Endothelial cell of umbilical vein (primary cell): ENCODE measurements at regions not wholly inside any gene's neighbourhood (a gene's known extent, or its start where the extent isn't known, plus 50 kb on each side); places are given as distances from the start of the nearest gene placed in this dataset.

Source experiments
- BruUV-seq: library from RNA; stranded (reverse); fragments of 400-500 nt; replicated peaks from 2 replicates; lab custom pipeline; 2021; lab: Mats Ljungman, UMichigan
- CTCF ChIA-PET: fragments of 300-600, 350-600 bp; sonication (Branson Sonifier 250); formaldehyde crosslinking; loops from one replicate; lab custom pipeline; 2021; ENCODE audit warnings: antibody characterized with exemption, inconsistent platforms; lab: Charles Lee
- POLR2A ChIA-PET: fragments of 300-600, 350-600 bp; sonication (Branson Sonifier 250); formaldehyde crosslinking; loops from one replicate; lab custom pipeline; 2021; ENCODE audit warnings: antibody characterized with exemption, inconsistent platforms; lab: Charles Lee
- DNase-seq: peaks from one replicate; pipeline ENCODE4 v3.0.0-alpha.2; 2011; ENCODE audit warnings: low read depth, low spot score
- FAIRE-seq: peaks from 2 replicates; lab custom pipeline; 2011; peaks lifted over from hg19 to GRCh38; lab: Jason Lieb, UNC
- H2AFZ ChIP-seq: 2 replicates; pipeline ENCODE4 v1.6.0; 2012; ENCODE audit warnings: low read depth, low read length, control low read depth, inconsistent platforms
- H3K27ac ChIP-seq: 2 replicates; pipeline ENCODE4 v1.5.1; 2011; ENCODE audit warnings: low read depth, mild to moderate bottlenecking, control low read depth, low read length, moderate library complexity; ENCODE audit not compliant: insufficient read depth
- H3K27me3 ChIP-seq, 2 experiments: 2 replicates each; pipeline versions ENCODE4 v1.6.0 to v1.6.1; 2011; ENCODE audit warnings: low read length in 2 of 2, mixed read lengths in 1 of 2; ENCODE audit not compliant: control insufficient read depth in 2 of 2, insufficient read depth in 2 of 2
- H3K36me3 ChIP-seq, 2 experiments: 2 replicates in 1 of 2; 3 replicates in 1 of 2; pipeline ENCODE4 v1.5.1; 2011; ENCODE audit warnings: low read length in 2 of 2, mild to moderate bottlenecking in 1 of 2, moderate library complexity in 1 of 2; ENCODE audit not compliant: control insufficient read depth in 2 of 2, insufficient read depth in 2 of 2; ENCODE audit errors: extremely low read depth in 1 of 2
- H3K4me1 ChIP-seq: 3 replicates; pipeline ENCODE4 v1.5.1; 2011; ENCODE audit warnings: mild to moderate bottlenecking, low read length; ENCODE audit not compliant: control insufficient read depth, insufficient read depth; ENCODE audit errors: extremely low read depth
- H3K4me2 ChIP-seq: 2 replicates; pipeline ENCODE4 v1.6.1; 2011; ENCODE audit warnings: low read length, control low read depth, mixed read lengths; ENCODE audit not compliant: insufficient read depth
- H3K4me3 ChIP-seq, 3 experiments: fragments of 200-600 bp in 1 of 3; sonication (generic), shearing (Covaris generic) in 1 of 3; replicated peaks in 1 of 3; 2 replicates each; pipeline ENCODE4 v1.5.1; 2011 to 2016; ENCODE audit warnings: control low read depth in 3 of 3, low read length in 3 of 3, mild to moderate bottlenecking in 2 of 3, inconsistent platforms in 1 of 3, low read depth in 1 of 3, moderate library complexity in 1 of 3; ENCODE audit not compliant: insufficient read depth in 1 of 3
- H3K79me2 ChIP-seq: 2 replicates; pipeline ENCODE4 v1.6.0; 2012; ENCODE audit warnings: low read length, inconsistent platforms; ENCODE audit not compliant: control insufficient read depth, insufficient read depth
- H3K9ac ChIP-seq: replicated peaks from 2 replicates; pipeline ENCODE3; 2011; ENCODE audit warnings: low read length, control low read depth; ENCODE audit not compliant: insufficient read depth; ENCODE audit errors: extremely low read depth
- H3K9me1 ChIP-seq: replicated peaks from 3 replicates; pipeline ENCODE4 v1.6.0; 2011; ENCODE audit warnings: mild to moderate bottlenecking, low read length; ENCODE audit not compliant: control insufficient read depth, insufficient read depth; ENCODE audit errors: extremely low read depth
- H3K9me3 ChIP-seq: replicated peaks from 2 replicates; pipeline ENCODE4 v1.5.1; 2012; ENCODE audit warnings: low read length, inconsistent platforms; ENCODE audit not compliant: control insufficient read depth, insufficient read depth
- H4K20me1 ChIP-seq: replicated peaks from 2 replicates; pipeline ENCODE3; 2011; ENCODE audit warnings: mild to moderate bottlenecking, low read length; ENCODE audit not compliant: control insufficient read depth, insufficient read depth; ENCODE audit errors: extremely low read depth
- CTCF ChIP-seq, 2 donors: IDR thresholded peaks; 1 replicate in 1 of 2; 2 replicates in 1 of 2; pipeline ENCODE4 v1.5.1; 2011; ENCODE audit warnings: low read length in 2 of 2, mild to moderate bottlenecking in 2 of 2, moderate library complexity in 2 of 2, control low read depth in 1 of 2, inconsistent platforms in 1 of 2, low read depth in 1 of 2; ENCODE audit not compliant: insufficient read depth in 1 of 2; ENCODE audit errors: extremely low read depth in 1 of 2
- EZH2 ChIP-seq: IDR thresholded peaks from 2 replicates; pipeline ENCODE4 v1.6.1; 2012; ENCODE audit warnings: borderline replicate concordance, low read depth, mild to moderate bottlenecking, moderate library complexity, low read length, inconsistent platforms; ENCODE audit not compliant: severe bottlenecking
- FOS ChIP-seq: IDR thresholded peaks from 2 replicates; pipeline ENCODE4 v1.6.1; 2011; ENCODE audit warnings: mild to moderate bottlenecking, low read length, moderate library complexity, borderline replicate concordance; ENCODE audit not compliant: insufficient read depth
- GATA2 ChIP-seq: IDR thresholded peaks from 2 replicates; pipeline ENCODE4 v1.7.0; 2011; ENCODE audit warnings: low read depth, mild to moderate bottlenecking, moderate library complexity, mixed read lengths, low read length; ENCODE audit not compliant: insufficient read length, insufficient read depth
- JUN ChIP-seq: IDR thresholded peaks from 2 replicates; pipeline ENCODE4 v1.6.1; 2011; ENCODE audit warnings: borderline replicate concordance, low read depth; ENCODE audit not compliant: insufficient read length, insufficient read depth
- MAX ChIP-seq: IDR thresholded peaks from 2 replicates; pipeline ENCODE4 v1.6.1; 2011; ENCODE audit not compliant: insufficient read depth, insufficient read length
- MYC ChIP-seq: IDR thresholded peaks from one replicate; pipeline ENCODE4 v1.6.1; 2011; ENCODE audit warnings: mild to moderate bottlenecking, low read depth, low read length
- POLR2A ChIP-seq: IDR thresholded peaks from 2 replicates; pipeline ENCODE4 v1.6.1; 2012; ENCODE audit warnings: low read depth, mild to moderate bottlenecking, control low read depth, low read length
- POLR2AphosphoS5 ChIP-seq: IDR thresholded peaks from 2 replicates; pipeline ENCODE4 v1.6.1; 2012; ENCODE audit warnings: low read depth, mild to moderate bottlenecking, control low read depth, low read length, moderate library complexity; ENCODE audit not compliant: insufficient read depth
- dilution Hi-C: fragments of 300-500 bp; cut with MboI; formaldehyde crosslinking; loops from one replicate; pipeline ENCODE4 v1.15.0; 2019; ENCODE audit warnings: low sequenced_read_pairs; ENCODE audit not compliant: extremely low pct_ligation_motif_present
- intact Hi-C: fragments of 100-400 bp; cut with micrococcal nuclease; formaldehyde crosslinking; loops from one replicate; pipeline ENCODE4 v1.10.0; 2022

DNA sequence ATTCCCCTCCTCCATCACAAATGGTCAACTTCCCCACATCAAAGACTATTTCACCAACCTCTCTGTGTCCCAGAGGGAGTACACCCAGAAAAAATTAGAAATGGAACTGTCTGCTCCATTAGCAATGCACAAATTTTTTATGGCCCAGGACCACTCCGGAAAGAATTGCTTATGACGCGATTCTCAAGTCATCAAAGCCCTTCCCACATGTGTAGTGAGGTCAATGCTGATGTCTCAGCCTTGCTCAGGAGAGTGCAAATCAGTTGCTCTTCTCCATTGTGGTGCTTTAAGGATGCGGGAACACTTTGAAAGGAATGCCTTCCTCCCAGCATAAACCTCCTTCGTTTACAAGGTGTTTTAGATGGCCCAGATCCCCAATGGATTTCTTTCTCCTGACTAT is 518.3 kb downstream of the PPARGC1A start:
- Histone ChIP-seq H4K20me1 (no peaks in the 10 kb centered on the region), H3K4me2 (no peak overlapping the region), H3K9me3 (peaks cover 2% of the 10 kb centered on the region), H3K9me1 (no peaks in the 10 kb centered on the region), H3K4me3 (no peak overlapping the region), H3K36me3 (no peaks in the 10 kb centered on the region), H3K9ac (no peak overlapping the region), H2AFZ (no peak overlapping the region), H3K27me3 (no peaks in the 10 kb centered on the region), H3K79me2 (no peaks in the 10 kb centered on the region), H3K4me1 (no peaks in the 10 kb centered on the region), H3K27ac (no peak overlapping the region)
- TF ChIP-seq POLR2A (no peak), GATA2 (no peak), MAX (no peak), JUN (no peak), CTCF (IDR thresholded peaks at IDR 0.05; ENCODE audit: extremely low read depth in 1 of 2, insufficient read depth in 1 of 2, low read depth in 1 of 2, low read length in 2 of 2) (no peak), POLR2AphosphoS5 (no peak), FOS (no peak), EZH2 (no peak), MYC (no peak)
- DNase-seq (no peak), FAIRE-seq (no peak)
- dilution Hi-C loops (no loop called here), intact Hi-C loops (no loop called here)
- CTCF ChIA-PET: no interaction called here
- POLR2A ChIA-PET: no interaction called here
- BruUV-seq: no TSS peak
